ENCODE measurements at regions not wholly inside any gene's neighbourhood (a gene's known extent, or its start where the extent isn't known, plus 50 kb on each side); places are given as distances from the start of the nearest gene placed in this dataset.
"Not testable (repeated sequence)": the region's sequence is repeated elsewhere in the genome, so short reads cannot be mapped to it uniquely, and the experiment has no call there.

DNA sequence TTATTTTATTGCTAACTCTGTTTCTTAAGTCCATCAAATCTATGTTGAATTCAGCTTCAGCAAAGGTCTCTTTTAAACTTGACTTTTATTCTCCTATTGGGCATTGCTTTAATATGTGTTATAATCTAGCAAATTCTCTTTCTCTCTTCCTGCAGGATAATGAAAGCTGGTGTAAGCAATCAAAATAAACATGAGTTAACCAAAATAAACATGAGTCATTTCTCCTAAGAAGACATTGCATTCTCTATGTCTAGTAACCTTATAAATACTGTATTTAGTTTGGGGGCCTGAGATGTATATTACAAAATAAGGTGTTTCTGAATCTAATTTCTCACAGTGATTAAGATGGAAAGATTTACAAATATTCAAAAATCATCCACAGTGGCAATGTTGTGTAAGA is 739.1 kb upstream of the ATXN7L3B start:
- no peak for DNase-seq (ENCODE audit: low read depth)
- TF ChIP-seq, protein P1, sequence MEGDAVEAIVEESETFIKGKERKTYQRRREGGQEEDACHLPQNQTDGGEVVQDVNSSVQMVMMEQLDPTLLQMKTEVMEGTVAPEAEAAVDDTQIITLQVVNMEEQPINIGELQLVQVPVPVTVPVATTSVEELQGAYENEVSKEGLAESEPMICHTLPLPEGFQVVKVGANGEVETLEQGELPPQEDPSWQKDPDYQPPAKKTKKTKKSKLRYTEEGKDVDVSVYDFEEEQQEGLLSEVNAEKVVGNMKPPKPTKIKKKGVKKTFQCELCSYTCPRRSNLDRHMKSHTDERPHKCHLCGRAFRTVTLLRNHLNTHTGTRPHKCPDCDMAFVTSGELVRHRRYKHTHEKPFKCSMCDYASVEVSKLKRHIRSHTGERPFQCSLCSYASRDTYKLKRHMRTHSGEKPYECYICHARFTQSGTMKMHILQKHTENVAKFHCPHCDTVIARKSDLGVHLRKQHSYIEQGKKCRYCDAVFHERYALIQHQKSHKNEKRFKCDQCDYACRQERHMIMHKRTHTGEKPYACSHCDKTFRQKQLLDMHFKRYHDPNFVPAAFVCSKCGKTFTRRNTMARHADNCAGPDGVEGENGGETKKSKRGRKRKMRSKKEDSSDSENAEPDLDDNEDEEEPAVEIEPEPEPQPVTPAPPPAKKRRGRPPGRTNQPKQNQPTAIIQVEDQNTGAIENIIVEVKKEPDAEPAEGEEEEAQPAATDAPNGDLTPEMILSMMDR (IDR thresholded peaks at IDR 0.05; ENCODE audit: insufficient read depth, low read length) = no peak

GRCh38 chr12:73815072-73815645 is 722.5 kb upstream of the ATXN7L3B start:
- DNase-seq (ENCODE audit: low read depth) = no peak
- TF ChIP-seq, protein P1 (IDR thresholded peaks at IDR 0.05; ENCODE audit: insufficient read depth, low read length) = no peak
- no peak overlapping the region for H3K4me3 ChIP-seq (ENCODE audit: low read depth, low read length)

More for the DNA sequence above, 739.1 kb upstream of the ATXN7L3B start:
- no peak overlapping the region for H3K4me3 ChIP-seq (ENCODE audit: low read depth, low read length)

DNA sequence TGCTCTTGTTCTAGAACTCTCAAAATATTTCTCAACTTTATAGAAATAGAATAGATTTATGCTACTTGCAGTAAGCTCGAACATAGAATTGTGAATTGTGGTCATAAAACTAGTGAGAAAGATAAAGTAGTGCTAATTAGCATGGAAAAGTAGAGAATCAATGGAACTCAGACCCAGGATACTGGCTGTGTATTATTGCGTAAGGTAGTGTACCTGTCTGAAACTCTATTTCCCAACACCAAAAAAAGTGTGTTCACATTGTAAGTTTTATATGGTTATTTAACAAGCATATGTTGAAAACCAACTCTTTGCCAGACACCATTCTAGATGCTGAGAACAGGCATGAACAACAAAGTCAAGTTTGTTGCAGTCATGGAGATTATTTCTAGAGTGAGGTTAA is 720.5 kb upstream of the ATXN7L3B start:
- no peak overlapping the region for H3K4me3 ChIP-seq (ENCODE audit: low read depth, low read length)
- TF ChIP-seq, protein P1 (IDR thresholded peaks at IDR 0.05; ENCODE audit: insufficient read depth, low read length) = no peak
- no peak for DNase-seq (ENCODE audit: low read depth)

DNA sequence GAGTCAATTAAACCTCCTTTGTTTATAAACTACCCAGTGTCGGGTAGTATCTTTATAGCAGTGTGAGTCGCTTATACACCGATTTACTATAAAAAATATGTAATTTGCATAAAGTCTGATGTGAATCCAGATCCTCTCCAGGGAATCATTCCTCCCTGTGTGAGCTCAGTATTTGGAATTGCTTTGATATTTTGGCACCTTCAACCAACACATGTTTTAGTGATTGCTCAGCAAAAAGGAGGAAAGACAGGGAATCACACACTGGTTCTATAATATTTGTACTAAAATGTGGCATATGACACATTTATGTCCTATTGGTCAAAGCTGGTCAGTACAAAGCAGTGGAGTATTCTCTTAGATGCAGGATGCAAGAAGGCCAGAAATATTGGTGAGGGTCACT is 703.9 kb upstream of the ATXN7L3B start:
- TF ChIP-seq, protein P1 (IDR thresholded peaks at IDR 0.05; ENCODE audit: insufficient read depth, low read length) = no peak
- DNase-seq (ENCODE audit: low read depth) = no peak

GRCh38 chr12:73841963-73842362 is 695.7 kb upstream of the ATXN7L3B start:
- TF ChIP-seq, protein P1 (IDR thresholded peaks at IDR 0.05; ENCODE audit: insufficient read depth, low read length) = no peak
- no peak for DNase-seq (ENCODE audit: low read depth)
- no peak overlapping the region for H3K4me3 ChIP-seq (ENCODE audit: low read depth, low read length)

More for the DNA sequence above, 703.9 kb upstream of the ATXN7L3B start:
- H3K4me3 ChIP-seq (ENCODE audit: low read depth, low read length) = no peak overlapping the region

- TF ChIP-seq, protein P1 (IDR thresholded peaks at IDR 0.05; ENCODE audit: insufficient read depth, low read length) = no peak
- peak; percentile 9 for DNase-seq (ENCODE audit: low read depth)
- no peak overlapping the region for H3K4me3 ChIP-seq (ENCODE audit: low read depth, low read length)
Observed at GRCh38 chr12:73863546-73863945, 674.1 kb upstream of the ATXN7L3B start.

GRCh38 chr12:73867147-73867546 is 670.5 kb upstream of the ATXN7L3B start:
- no peak for DNase-seq (ENCODE audit: low read depth)
- H3K4me3 ChIP-seq (ENCODE audit: low read depth, low read length) = no peak overlapping the region
- TF ChIP-seq, protein P1 (IDR thresholded peaks at IDR 0.05; ENCODE audit: insufficient read depth, low read length) = no peak

- H3K4me3 ChIP-seq (ENCODE audit: low read depth, low read length); DNase-seq (ENCODE audit: low read depth): not testable (repeated sequence)
Observed at GRCh38 chr12:73877291-73877690, 660.3 kb upstream of the ATXN7L3B start.

Data from fibroblast of the aortic adventitia (primary cell).